ENCODE measurements at regions not wholly inside any gene's neighbourhood (a gene's known extent, or its start where the extent isn't known, plus 50 kb on each side); places are given as distances from the start of the nearest gene placed in this dataset.

DNA sequence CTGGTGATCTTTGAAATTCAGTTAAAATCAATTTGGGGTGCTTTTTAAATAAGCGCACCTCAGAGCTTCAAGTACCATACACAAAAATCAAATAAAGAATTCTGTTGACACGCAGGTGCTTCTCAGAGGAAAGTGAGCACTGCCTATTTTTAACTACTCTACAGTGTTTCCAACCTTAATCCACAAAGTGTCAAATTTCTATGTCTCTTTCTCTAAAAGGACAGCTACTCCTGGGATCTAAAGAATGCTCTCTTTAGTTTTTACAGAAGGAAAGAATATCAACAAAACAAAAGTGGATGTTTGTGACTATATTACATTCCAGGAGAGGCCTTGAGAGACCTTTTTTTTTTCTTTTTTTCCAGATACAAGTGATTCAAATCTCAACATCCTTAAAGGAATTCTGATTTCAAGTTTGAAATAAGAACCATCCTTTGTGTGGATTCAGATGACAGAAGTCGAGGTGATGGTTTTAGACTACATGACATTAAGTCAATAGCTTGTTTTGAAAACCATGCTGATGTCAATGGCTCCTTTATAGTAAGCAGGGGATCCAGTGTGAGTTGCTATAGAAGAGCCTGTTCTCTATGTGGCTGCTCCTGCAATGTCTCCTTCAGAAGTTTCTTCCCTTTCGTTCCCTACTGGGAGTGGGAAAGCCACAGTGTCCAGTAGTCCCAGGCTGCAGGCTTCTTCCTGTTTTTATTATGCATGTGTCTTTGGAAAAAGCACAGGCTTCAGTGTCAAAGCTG lies 67.2 kb upstream of the DEFB112 start:
- TF ChIP-seq CTCF (IDR thresholded peaks at IDR 0.05) (no peak), USF2 (CRISPR knock-in tag; IDR thresholded peaks at IDR 0.05) (no peak), NR2C2 (CRISPR knock-in tag; IDR thresholded peaks at IDR 0.05) (no peak), FOXJ3 (CRISPR knock-in tag; IDR thresholded peaks at IDR 0.05; ENCODE audit: borderline replicate concordance) (no peak), TP53 (CRISPR knock-in tag; IDR thresholded peaks at IDR 0.05) (no peak)
- TF ChIP-seq, protein P1, sequence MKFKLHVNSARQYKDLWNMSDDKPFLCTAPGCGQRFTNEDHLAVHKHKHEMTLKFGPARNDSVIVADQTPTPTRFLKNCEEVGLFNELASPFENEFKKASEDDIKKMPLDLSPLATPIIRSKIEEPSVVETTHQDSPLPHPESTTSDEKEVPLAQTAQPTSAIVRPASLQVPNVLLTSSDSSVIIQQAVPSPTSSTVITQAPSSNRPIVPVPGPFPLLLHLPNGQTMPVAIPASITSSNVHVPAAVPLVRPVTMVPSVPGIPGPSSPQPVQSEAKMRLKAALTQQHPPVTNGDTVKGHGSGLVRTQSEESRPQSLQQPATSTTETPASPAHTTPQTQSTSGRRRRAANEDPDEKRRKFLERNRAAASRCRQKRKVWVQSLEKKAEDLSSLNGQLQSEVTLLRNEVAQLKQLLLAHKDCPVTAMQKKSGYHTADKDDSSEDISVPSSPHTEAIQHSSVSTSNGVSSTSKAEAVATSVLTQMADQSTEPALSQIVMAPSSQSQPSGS (CRISPR knock-in tag; IDR thresholded peaks at IDR 0.05; ENCODE audit: borderline replicate concordance, low read depth) = no peak
- TF ChIP-seq, protein P2, sequence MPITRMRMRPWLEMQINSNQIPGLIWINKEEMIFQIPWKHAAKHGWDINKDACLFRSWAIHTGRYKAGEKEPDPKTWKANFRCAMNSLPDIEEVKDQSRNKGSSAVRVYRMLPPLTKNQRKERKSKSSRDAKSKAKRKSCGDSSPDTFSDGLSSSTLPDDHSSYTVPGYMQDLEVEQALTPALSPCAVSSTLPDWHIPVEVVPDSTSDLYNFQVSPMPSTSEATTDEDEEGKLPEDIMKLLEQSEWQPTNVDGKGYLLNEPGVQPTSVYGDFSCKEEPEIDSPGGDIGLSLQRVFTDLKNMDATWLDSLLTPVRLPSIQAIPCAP (CRISPR knock-in tag; IDR thresholded peaks at IDR 0.05) = no peak

All from WTC11 (cell line).